ENCODE measurements at regions not wholly inside any gene's neighbourhood (a gene's known extent, or its start where the extent isn't known, plus 50 kb on each side); places are given as distances from the start of the nearest gene placed in this dataset.

DNA sequence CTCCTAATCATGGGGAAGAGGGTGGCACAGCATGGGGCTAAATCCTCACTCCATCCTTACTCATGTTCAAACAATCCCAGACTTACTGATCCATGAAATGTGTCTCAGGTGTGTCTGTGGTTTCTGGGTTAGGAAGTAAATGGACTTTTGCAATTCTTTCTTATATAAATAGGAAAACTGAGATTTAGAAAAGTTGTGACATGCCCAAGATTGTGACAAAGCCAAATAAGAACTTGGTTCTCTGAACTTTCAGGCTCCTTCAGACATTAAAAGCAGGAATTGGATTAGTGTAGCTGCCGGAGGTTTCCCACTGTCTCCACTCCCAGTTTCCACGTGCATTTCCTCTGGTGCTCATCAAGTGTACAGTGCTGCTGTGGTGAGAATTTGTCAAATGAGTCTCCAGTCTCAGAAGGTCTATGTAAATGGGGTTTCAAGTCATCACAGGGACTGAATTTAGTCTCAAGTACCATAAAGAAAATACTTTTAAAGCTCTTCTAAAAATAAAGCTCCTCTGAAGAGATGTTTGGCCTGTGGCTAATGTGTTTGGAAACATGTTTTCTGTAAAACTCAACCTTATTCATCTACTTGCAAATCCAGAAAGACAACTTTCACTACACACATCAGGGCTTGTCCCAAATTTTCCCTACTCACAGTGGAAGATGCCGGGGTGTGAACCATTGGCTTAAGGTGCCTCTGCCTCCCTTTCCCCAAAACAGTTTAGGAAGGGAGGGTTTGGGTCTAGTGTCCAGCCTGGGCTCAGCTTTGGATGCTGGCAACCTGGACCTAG is 115.2 kb downstream of the NGF start:
- Histone ChIP-seq H3K9ac (ENCODE audit: insufficient read length, low read depth) (no peak overlapping the region), H3K4me3 (ENCODE audit: insufficient read length, low read depth) (no peak overlapping the region), H3K36me3 (ENCODE audit: insufficient read depth, insufficient read length, low read length) (no peaks in the 10 kb centered on the region), H3K27me3 (ENCODE audit: insufficient read depth, insufficient read length) (no peaks in the 10 kb centered on the region), H3K9me3 (ENCODE audit: insufficient read depth, low read length) (no peaks in the 10 kb centered on the region), H3K4me1 (ENCODE audit: insufficient read depth, insufficient read length) (peaks cover 3% of the 10 kb centered on the region)
- DNase-seq (ENCODE audit: low read depth, low spot score): no peak
- TF ChIP-seq ZNF274 (IDR thresholded peaks at IDR 0.05; ENCODE audit: low read depth, low read length): no peak
- no peak for TF ChIP-seq SUZ12 (IDR thresholded peaks at IDR 0.05; ENCODE audit: extremely low read depth, insufficient read depth, insufficient read length)
- no peak for TF ChIP-seq YY1 (IDR thresholded peaks at IDR 0.05; ENCODE audit: insufficient read depth, insufficient read length)

DNA sequence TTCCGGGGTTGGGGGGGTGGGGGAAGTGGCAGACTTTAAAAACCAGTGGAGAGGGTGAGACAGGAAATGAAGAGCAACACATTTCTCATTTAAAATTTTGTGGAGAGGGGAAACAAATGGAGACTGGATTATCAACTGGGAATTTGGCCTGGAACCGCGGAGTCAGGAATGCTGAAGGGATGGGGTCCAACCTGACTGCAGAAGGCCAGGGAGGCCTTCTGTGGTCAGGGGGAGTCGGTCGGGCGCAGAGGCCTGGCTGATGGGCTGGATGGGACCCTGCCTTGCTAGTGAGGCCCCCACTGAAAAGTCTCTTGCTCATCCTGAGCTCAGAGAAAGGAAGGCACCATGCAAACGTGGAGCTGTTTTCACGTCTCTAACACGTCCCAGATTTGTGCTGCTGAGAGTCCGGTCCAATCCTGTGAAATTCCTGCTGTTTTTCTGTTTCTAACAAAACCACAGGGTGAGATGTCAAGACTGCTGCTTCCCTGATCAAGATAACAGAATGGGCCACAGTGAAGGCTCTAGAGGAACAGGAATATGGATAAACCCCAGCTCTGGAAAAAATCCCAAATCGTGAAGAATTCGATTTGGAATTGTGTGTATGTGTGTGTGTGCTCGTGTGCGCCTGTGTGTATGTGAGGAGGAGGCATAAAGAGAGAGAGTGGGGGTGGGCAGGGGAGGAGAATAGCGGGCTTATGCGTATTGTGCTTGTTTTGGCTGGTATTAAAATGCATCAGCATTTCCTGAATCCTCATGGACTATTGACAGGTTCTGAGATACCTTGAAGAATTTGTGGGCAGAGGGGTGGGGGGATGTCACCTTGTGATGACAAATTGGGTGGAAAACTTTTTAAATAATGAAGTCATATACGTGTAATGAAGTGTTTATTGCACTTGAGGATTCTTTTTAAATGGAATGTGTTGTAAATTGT is 117.4 kb downstream of the NGF start:
- H3K4me3 ChIP-seq (ENCODE audit: insufficient read length, low read depth): no peak overlapping the region
- no peak overlapping the region for H3K9ac ChIP-seq (ENCODE audit: insufficient read length, low read depth)
- no peaks in the 10 kb centered on the region for H3K27me3 ChIP-seq (ENCODE audit: insufficient read depth, insufficient read length)
- peaks cover 6% of the 10 kb centered on the region for H3K4me1 ChIP-seq (ENCODE audit: insufficient read depth, insufficient read length)
- H3K36me3 ChIP-seq (ENCODE audit: insufficient read depth, insufficient read length, low read length): no peaks in the 10 kb centered on the region
- TF ChIP-seq ZNF274 (IDR thresholded peaks at IDR 0.05; ENCODE audit: low read depth, low read length) (no peak), SUZ12 (IDR thresholded peaks at IDR 0.05; ENCODE audit: extremely low read depth, insufficient read depth, insufficient read length) (no peak), YY1 (IDR thresholded peaks at IDR 0.05; ENCODE audit: insufficient read depth, insufficient read length) (no peak)
- no peak for DNase-seq (ENCODE audit: low read depth, low spot score)
- no peaks in the 10 kb centered on the region for H3K9me3 ChIP-seq (ENCODE audit: insufficient read depth, low read length)

DNA sequence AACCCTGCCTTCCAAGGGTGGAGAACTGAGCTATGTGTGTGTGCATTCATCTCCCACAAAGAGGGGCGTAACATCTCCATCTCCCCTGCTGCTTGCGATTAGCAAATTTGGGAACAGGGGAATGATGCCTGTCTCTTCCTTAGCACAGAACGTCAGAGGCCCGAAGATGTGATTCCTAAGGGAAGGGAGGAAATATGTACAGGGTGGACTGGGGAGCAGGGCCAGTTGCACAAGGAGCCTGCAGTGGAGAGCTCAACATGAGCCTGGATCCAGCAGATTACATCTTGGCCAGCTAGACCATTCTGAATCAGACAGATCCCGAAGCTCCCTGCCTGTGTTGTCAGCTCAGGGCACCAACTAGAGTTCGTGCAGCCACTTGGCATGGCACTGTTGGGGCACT is 118.1 kb downstream of the NGF start:
- TF ChIP-seq YY1 (IDR thresholded peaks at IDR 0.05; ENCODE audit: insufficient read depth, insufficient read length): no peak
- no peak for TF ChIP-seq ZNF274 (IDR thresholded peaks at IDR 0.05; ENCODE audit: low read depth, low read length)
- no peak for TF ChIP-seq SUZ12 (IDR thresholded peaks at IDR 0.05; ENCODE audit: extremely low read depth, insufficient read depth, insufficient read length)
- peaks cover 6% of the 10 kb centered on the region for H3K4me1 ChIP-seq (ENCODE audit: insufficient read depth, insufficient read length)
- H3K9ac ChIP-seq (ENCODE audit: insufficient read length, low read depth): no peak overlapping the region
- no peaks in the 10 kb centered on the region for H3K27me3 ChIP-seq (ENCODE audit: insufficient read depth, insufficient read length)
- H3K9me3 ChIP-seq (ENCODE audit: insufficient read depth, low read length): no peaks in the 10 kb centered on the region
- H3K4me3 ChIP-seq (ENCODE audit: insufficient read length, low read depth): no peak overlapping the region
- H3K36me3 ChIP-seq (ENCODE audit: insufficient read depth, insufficient read length, low read length): no peaks in the 10 kb centered on the region
- DNase-seq (ENCODE audit: low read depth, low spot score): no peak

DNA sequence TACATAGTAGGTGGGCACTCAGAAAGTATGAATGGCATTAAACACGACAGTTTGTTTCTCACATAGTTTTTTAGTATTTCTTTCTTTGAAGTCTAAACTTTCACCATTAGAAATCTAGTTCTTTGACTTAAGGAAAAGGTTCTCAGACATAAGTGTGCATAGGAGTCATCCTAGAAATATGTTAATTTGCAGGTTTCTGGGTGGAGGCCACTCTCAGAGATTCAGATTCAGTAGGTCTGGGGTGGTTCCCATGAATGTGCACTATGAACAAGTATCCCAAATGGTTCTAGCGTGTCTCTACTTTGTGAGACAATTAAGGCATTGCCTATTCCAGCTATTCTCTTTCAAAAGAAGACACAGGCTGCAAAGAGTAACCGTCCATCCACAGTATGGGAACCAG is 119.3 kb downstream of the NGF start:
- H3K36me3 ChIP-seq (ENCODE audit: insufficient read depth, insufficient read length, low read length): no peaks in the 10 kb centered on the region
- H3K4me1 ChIP-seq (ENCODE audit: insufficient read depth, insufficient read length): peaks cover 6% of the 10 kb centered on the region
- no peaks in the 10 kb centered on the region for H3K9me3 ChIP-seq (ENCODE audit: insufficient read depth, low read length)
- no peak overlapping the region for H3K4me3 ChIP-seq (ENCODE audit: insufficient read length, low read depth)
- DNase-seq (ENCODE audit: low read depth, low spot score): no peak
- H3K27me3 ChIP-seq (ENCODE audit: insufficient read depth, insufficient read length): no peaks in the 10 kb centered on the region
- TF ChIP-seq YY1 (IDR thresholded peaks at IDR 0.05; ENCODE audit: insufficient read depth, insufficient read length) (no peak), SUZ12 (IDR thresholded peaks at IDR 0.05; ENCODE audit: extremely low read depth, insufficient read depth, insufficient read length) (no peak), ZNF274 (IDR thresholded peaks at IDR 0.05; ENCODE audit: low read depth, low read length) (no peak)
- no peak overlapping the region for H3K9ac ChIP-seq (ENCODE audit: insufficient read length, low read depth)

DNA sequence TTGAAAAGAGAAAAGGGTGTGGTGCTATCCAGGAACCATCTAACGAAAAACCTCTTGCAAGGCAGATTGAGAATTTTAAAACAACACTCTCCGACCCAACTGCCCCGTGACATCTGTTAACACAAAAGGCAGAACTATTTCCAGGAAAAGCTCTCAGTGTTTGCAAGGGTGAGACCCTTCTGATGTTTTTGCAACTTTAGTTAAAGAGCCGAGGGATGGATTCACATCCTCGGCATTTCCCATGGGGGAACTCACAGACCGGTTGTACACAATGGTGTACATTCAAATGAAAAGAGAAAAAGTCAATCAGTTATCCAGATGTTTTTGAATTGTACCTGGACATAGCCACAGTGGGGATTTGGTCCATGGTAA is 120.0 kb downstream of the NGF start:
- Histone ChIP-seq H3K36me3 (ENCODE audit: insufficient read depth, insufficient read length, low read length) (no peaks in the 10 kb centered on the region), H3K27me3 (ENCODE audit: insufficient read depth, insufficient read length) (no peaks in the 10 kb centered on the region)

DNA sequence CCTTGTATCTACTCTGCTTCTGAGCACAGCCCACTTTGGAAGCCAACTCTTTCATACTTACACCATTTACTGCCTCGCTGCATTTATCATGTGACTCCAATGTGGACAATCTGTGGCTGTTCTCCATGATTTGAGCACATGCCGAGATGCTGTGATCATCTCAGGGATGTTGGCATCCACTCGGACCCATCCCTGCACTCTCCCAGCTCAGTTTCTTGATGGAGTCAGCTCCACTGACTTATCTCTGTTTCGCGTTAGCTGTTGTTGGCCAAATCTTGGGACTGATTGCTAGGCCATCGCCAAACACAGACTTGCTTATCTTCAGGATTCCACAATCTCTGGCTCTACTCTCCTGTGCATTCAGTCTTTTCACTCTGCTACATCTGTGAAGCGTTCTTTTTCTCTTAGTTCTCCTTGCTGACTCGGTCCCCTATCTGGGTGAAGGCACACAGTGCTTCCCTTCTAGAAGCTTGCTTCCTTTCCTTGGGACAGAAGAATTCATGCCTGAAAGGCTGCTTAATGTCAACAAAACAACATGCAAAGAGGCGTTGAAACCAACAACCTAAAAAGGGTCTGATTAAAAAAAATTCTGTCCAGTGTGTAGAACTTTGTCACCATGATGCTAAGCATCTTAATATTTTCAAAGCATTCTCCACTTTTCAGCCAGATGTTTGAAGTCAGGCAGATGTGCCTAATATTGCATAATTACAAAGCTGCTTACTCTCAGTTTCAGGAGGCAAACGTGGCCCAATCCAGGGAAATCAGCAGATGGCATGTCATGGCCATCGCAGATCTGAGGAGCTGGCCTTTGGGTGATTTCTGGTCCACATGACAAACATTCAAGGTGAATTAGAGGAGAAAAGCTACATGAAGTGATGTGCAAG is 120.7 kb downstream of the NGF start:
- H3K27me3 ChIP-seq (ENCODE audit: insufficient read depth, insufficient read length): no peaks in the 10 kb centered on the region
- H3K4me3 ChIP-seq (ENCODE audit: insufficient read length, low read depth): no peak overlapping the region
- TF ChIP-seq YY1 (IDR thresholded peaks at IDR 0.05; ENCODE audit: insufficient read depth, insufficient read length) (no peak), SUZ12 (IDR thresholded peaks at IDR 0.05; ENCODE audit: extremely low read depth, insufficient read depth, insufficient read length) (no peak), ZNF274 (IDR thresholded peaks at IDR 0.05; ENCODE audit: low read depth, low read length) (no peak)
- peaks cover 6% of the 10 kb centered on the region for H3K4me1 ChIP-seq (ENCODE audit: insufficient read depth, insufficient read length)
- no peaks in the 10 kb centered on the region for H3K9me3 ChIP-seq (ENCODE audit: insufficient read depth, low read length)
- DNase-seq (ENCODE audit: low read depth, low spot score): no peak
- no peaks in the 10 kb centered on the region for H3K36me3 ChIP-seq (ENCODE audit: insufficient read depth, insufficient read length, low read length)
- no peak overlapping the region for H3K9ac ChIP-seq (ENCODE audit: insufficient read length, low read depth)

More for the DNA sequence above, 120.0 kb downstream of the NGF start:
- Histone ChIP-seq H3K4me3 (ENCODE audit: insufficient read length, low read depth) (no peak overlapping the region), H3K9me3 (ENCODE audit: insufficient read depth, low read length) (no peaks in the 10 kb centered on the region), H3K4me1 (ENCODE audit: insufficient read depth, insufficient read length) (peaks cover 6% of the 10 kb centered on the region), H3K9ac (ENCODE audit: insufficient read length, low read depth) (no peak overlapping the region)
- TF ChIP-seq ZNF274 (IDR thresholded peaks at IDR 0.05; ENCODE audit: low read depth, low read length) (no peak), SUZ12 (IDR thresholded peaks at IDR 0.05; ENCODE audit: extremely low read depth, insufficient read depth, insufficient read length) (no peak), YY1 (IDR thresholded peaks at IDR 0.05; ENCODE audit: insufficient read depth, insufficient read length) (no peak)
- no peak for DNase-seq (ENCODE audit: low read depth, low spot score)
